HL-60/S4 treated with retinoic acid at 250 ng/mL for 4 days and 3 days (cell line): ENCODE measurements at regions not wholly inside any gene's neighbourhood (a gene's known extent, or its start where the extent isn't known, plus 50 kb on each side); places are given as distances from the start of the nearest gene placed in this dataset.

Source experiments
- in situ Hi-C: fragments of 300-500 bp; cut with MboI; formaldehyde crosslinking; loops from 2 replicates; pipeline ENCODE4 v1.7.0; 2022; ENCODE audit warnings: low sequenced_read_pairs

DNA sequence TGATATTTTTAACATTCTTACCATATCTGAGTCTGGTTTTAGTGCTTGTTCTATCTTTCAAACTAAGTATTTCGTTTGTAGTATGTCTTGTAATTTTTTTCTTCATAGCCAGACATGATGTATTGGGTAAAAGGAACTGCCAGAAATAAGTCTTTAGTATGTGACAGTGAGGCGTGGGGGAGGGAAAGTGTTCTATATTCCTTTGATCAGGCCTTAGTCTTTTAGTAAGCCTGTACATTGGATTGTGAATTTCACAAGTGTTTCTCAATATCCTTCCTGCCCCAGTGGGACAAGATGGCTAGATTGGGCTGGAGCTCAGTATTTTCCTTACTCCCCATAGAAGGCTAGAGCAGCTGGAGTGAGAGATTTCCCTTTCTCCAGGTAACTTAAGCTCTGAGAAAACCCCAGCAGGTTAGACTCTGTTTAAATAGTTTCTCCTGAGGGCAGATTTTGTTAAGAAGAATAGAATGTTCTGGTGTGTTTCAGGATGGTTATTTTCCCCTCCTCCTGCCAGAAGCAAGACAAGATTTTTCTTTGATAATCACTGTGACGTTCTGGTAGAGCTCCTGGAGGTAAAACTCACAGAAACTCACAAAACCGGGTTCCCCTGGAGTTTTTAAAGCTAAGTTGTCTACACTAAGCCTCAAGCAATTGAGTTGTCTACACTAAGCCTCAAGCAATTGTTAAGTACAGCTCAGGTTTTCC is 140.7 kb upstream of the ARPP21 start:
- in situ Hi-C loops, result no loop called here

- in situ Hi-C loops, result no loop called here
Measured at GRCh38 chr3:35500641-35501350, 138.5 kb upstream of the ARPP21 start.

- in situ Hi-C loops, result no loop called here
Measured at GRCh38 chr3:35502699-35503098, 136.6 kb upstream of the ARPP21 start.

DNA sequence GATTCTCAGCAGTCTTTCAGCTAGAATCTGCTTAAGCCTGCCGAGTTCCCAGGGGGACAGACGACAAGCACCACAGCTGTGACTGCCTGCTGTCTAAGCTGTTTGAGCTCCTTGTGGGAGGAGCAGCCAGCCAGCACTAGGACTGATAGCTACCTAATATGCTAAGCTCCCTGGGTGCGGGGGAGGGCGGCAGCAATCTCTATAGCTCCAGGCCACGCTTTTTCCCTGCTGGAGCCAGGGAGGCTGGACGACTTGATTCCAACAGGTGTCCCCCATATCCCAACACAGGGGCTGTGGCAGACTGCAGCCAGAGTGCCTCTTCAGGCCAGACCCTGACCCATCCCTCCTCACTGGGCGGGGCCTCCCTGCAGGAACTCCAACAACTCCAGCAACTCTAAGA is 134.1 kb upstream of the ARPP21 start:
- in situ Hi-C loops, result no loop called here

- in situ Hi-C loops, result no loop called here
Measured at GRCh38 chr3:35505772-35506171, 133.6 kb upstream of the ARPP21 start.

DNA sequence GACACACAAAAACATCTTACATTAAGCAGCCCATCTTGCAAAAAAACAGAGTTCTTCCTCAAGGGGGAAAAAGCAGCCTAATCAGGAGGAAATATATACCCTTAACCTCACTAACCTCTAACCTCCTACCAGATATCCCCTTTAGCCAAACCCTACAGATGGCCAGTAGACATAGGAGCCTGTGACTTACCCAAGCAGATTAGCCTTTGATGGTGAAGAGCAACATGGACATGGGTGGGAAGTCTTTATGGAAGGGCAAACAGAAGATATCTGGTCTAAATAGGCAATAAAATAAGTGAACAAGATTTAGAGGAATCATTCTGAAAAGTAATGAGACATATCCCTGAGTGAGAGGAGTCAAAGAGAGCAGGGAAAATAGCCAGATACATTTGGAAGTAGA is 119.4 kb upstream of the ARPP21 start:
- in situ Hi-C loops, result no loop called here

DNA sequence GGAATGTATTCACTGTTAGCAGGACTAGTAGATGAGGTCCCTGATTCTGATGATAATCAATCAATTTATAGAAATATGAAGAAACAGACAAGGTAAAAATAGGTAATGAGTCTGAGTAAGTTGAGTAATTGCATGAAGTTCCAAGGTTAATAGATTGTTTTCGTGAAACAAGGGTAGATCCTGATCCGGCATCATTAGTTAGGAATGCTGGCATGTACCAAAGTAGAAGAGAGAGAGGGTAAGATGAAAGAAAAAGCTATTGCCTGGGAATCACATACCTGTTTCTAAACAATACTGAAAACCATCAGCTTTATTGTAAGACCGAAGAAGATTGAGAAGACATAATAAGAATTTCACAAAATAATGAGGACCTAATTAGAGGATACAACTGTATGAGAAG is 118.1 kb upstream of the ARPP21 start:
- in situ Hi-C loops, result no loop called here

DNA sequence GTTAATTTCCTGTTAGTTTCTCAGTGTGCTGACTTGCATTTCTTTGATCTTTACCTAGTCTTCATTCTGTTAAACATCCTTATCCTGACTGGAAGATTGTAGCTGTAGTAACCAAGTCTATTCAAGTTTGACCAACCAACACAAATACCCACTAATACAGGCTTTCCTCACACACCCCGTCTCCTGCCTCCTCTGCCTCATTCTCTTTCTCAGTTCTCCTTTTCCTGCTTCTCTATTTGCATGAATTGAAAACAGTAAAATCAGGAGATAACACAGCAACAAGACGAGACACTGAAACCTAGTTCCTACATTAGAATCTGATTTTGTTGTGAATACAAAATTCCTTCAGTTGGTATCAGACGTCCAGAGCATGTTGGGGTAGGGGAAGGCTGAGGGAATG is 116.9 kb upstream of the ARPP21 start:
- in situ Hi-C loops, result no loop called here

GRCh38 chr3:35523074-35523473 is 116.3 kb upstream of the ARPP21 start:
- in situ Hi-C loops, result no loop called here

GRCh38 chr3:35523838-35524237 is 115.5 kb upstream of the ARPP21 start:
- in situ Hi-C loops, result no loop called here

DNA sequence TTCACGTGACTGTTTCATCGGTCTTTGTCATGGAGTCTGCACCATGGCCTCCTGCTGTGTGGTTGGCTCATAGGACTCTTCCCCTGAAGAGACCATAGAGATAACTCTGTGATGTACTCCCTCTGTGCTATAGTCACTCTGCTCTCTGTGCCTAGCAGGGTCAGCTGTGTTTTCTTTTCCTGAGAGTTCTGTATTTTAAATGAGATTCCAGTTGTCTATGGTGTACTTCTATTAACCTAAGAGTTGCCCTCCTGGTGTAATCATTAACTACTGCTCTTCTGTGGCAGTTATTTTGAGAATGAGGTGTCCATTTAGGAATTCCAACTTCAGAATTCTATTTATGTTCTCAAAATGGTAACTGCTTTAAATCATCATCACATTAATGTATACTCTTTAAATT is 114.5 kb upstream of the ARPP21 start:
- in situ Hi-C loops, result no loop called here

GRCh38 chr3:35528728-35529127 is 110.6 kb upstream of the ARPP21 start:
- in situ Hi-C loops, result no loop called here

DNA sequence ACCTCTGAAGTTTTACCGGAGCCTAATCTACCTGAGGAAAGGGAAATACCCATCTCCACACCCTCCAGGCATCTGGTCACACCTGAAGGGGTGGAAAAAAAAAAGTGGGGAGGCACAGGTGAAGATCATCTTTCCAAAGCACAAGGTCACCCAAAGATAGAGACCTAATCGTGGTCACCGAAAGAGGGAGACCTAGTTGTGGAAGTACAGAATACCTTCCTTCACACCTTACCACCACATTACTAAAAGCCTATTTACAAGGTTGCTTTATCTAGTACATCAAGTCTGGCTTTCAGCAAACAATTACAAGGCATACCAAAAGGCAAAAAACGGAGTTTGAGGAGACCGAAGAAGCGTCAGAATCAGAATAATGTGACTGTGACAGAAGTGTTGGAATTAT is 110.0 kb upstream of the ARPP21 start:
- in situ Hi-C loops, result no loop called here

DNA sequence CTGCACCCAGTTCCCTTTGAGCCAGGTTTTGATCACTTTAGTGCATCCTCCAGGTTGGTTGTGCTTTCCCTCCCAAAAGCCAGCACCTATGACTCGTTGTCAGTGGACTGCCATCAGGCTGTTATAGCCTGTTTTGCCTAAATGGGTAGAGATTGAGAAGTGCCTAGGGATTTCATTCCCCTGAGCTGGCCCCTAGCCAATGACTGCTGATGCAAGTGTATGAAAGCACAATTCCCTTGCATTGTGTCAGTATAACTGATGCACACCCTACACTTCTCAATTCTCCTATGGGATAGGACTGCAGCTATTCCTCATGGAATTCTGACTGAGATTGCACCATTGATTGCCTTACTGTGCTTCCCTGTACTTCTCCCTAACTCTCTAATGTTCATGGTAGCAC is 102.1 kb upstream of the ARPP21 start:
- in situ Hi-C loops, result no loop called here

- in situ Hi-C loops, result no loop called here
Measured at GRCh38 chr3:35544976-35545375, 94.3 kb upstream of the ARPP21 start.

DNA sequence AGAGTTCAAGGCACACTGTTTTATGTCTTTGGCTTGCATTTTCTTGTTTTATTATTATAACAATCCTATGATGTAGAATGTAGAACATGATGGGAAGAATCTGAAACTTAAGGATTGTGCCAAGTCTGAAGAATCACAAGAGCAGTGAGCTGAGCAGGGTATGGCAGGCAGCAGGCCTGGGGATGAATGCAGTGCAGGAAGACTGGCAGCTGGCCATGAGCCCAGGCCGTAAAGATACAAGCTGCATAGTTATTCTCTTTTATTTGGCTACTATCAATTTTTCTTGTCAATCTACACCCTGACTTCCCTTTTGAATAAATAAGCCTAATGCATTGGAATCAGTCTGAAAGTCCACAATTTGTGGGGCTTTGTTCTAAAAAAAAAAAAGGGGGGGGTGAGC is 89.6 kb upstream of the ARPP21 start:
- in situ Hi-C loops, result no loop called here

GRCh38 chr3:35562141-35562540 is 77.2 kb upstream of the ARPP21 start:
- in situ Hi-C loops, result no loop called here

GRCh38 chr3:35565048-35565447 is 74.3 kb upstream of the ARPP21 start:
- in situ Hi-C loops, result no loop called here
